ENCODE measurements at regions not wholly inside any gene's neighbourhood (a gene's known extent, or its start where the extent isn't known, plus 50 kb on each side); places are given as distances from the start of the nearest gene placed in this dataset.

- ATAC-seq (no peak), DNase-seq (ENCODE audit: low spot score) (no peak)
Observed at GRCh38 chr13:21757763-21758162, 86.9 kb downstream of the FGF9 start.

GRCh38 chr13:21758441-21758840 is 87.6 kb downstream of the FGF9 start:
- no peak for DNase-seq (ENCODE audit: low spot score)
- ATAC-seq: no peak

GRCh38 chr13:21759463-21759862 is 88.6 kb downstream of the FGF9 start:
- DNase-seq (ENCODE audit: low spot score): no peak

GRCh38 chr13:21759911-21760310 is 89.0 kb downstream of the FGF9 start:
- DNase-seq (ENCODE audit: low spot score) (no peak), ATAC-seq (no peak)

More at GRCh38 chr13:21759463-21759862, 88.6 kb downstream of the FGF9 start:
- no peak for ATAC-seq

GRCh38 chr13:21761770-21762169 is 90.9 kb downstream of the FGF9 start:
- no peak for DNase-seq (ENCODE audit: low spot score)
- ATAC-seq: no peak

GRCh38 chr13:21762512-21762911 is 91.6 kb downstream of the FGF9 start:
- no peak for DNase-seq (ENCODE audit: low spot score)
- no peak for ATAC-seq

GRCh38 chr13:21767032-21767431 is 96.2 kb downstream of the FGF9 start:
- ATAC-seq (no peak), DNase-seq (ENCODE audit: low spot score) (no peak)

- ATAC-seq (no peak), DNase-seq (ENCODE audit: low spot score) (no peak)
Observed at GRCh38 chr13:21771075-21771474, 100.2 kb downstream of the FGF9 start.

GRCh38 chr13:21777166-21777565 is 106.3 kb downstream of the FGF9 start:
- no peak for DNase-seq (ENCODE audit: low spot score)
- no peak for ATAC-seq

GRCh38 chr13:21777813-21778212 is 106.9 kb downstream of the FGF9 start:
- ATAC-seq (no peak), DNase-seq (ENCODE audit: low spot score) (no peak)

- ATAC-seq (no peak), DNase-seq (ENCODE audit: low spot score) (no peak)
Observed at GRCh38 chr13:21782736-21783135, 111.9 kb downstream of the FGF9 start.

GRCh38 chr13:21785990-21786389 is 115.1 kb downstream of the FGF9 start:
- DNase-seq (ENCODE audit: low spot score) (no peak), ATAC-seq (no peak)

GRCh38 chr13:21796066-21796465 is 125.2 kb downstream of the FGF9 start:
- no peak for ATAC-seq
- no peak for DNase-seq (ENCODE audit: low spot score)

GRCh38 chr13:21796775-21797514 is 126.1 kb downstream of the FGF9 start:
- ATAC-seq: no peak
- DNase-seq (ENCODE audit: low spot score): no peak

GRCh38 chr13:21797736-21798135 is 126.9 kb downstream of the FGF9 start:
- ATAC-seq (no peak), DNase-seq (ENCODE audit: low spot score) (no peak)

GRCh38 chr13:21798181-21798580 is 127.3 kb downstream of the FGF9 start:
- no peak for ATAC-seq
- DNase-seq (ENCODE audit: low spot score): no peak

- DNase-seq (ENCODE audit: low spot score) (no peak), ATAC-seq (no peak)
Observed at GRCh38 chr13:21799671-21800070, 128.8 kb downstream of the FGF9 start.

GRCh38 chr13:21800837-21801616 is 130.2 kb downstream of the FGF9 start:
- ATAC-seq (no peak), DNase-seq (ENCODE audit: low spot score) (no peak)

GRCh38 chr13:21805733-21806132 is 134.9 kb downstream of the FGF9 start:
- ATAC-seq (no peak), DNase-seq (ENCODE audit: low spot score) (no peak)

GRCh38 chr13:21812192-21812626 is 141.3 kb downstream of the FGF9 start:
- ATAC-seq (no peak), DNase-seq (ENCODE audit: low spot score) (no peak)

GRCh38 chr13:21813110-21813509 is 142.2 kb downstream of the FGF9 start:
- ATAC-seq (no peak), DNase-seq (ENCODE audit: low spot score) (no peak)

- ATAC-seq: no peak
- no peak for DNase-seq (ENCODE audit: low spot score)
Observed at GRCh38 chr13:21813844-21814243, 143.0 kb downstream of the FGF9 start.
